GM19467 (cell line): ENCODE measurements at regions not wholly inside any gene's neighbourhood (a gene's known extent, or its start where the extent isn't known, plus 50 kb on each side); places are given as distances from the start of the nearest gene placed in this dataset.
"Not testable (repeated sequence)": the region's sequence is repeated elsewhere in the genome, so short reads cannot be mapped to it uniquely, and the experiment has no call there.

ENCODE experiments used
- ATAC-seq: cut with Tn5 transposase; IDR thresholded peaks from one replicate; pipeline ENCODE4 v1.9.1; 2021; ENCODE audit warnings: mild to moderate bottlenecking, moderate library complexity; ENCODE audit not compliant: unreplicated experiment

GRCh38 chr15:38852188-38852587 is 287.6 kb upstream of the RASGRP1 start:
- not testable (repeated sequence) for ATAC-seq

GRCh38 chr15:38853608-38854007 is 289.0 kb upstream of the RASGRP1 start:
- ATAC-seq = no peak

- ATAC-seq = no peak
Observed at GRCh38 chr15:38854506-38854905, 289.9 kb upstream of the RASGRP1 start.

GRCh38 chr15:38857814-38858213 is 293.2 kb upstream of the RASGRP1 start:
- ATAC-seq = no peak

GRCh38 chr15:38859574-38859973 is 295.0 kb upstream of the RASGRP1 start:
- ATAC-seq = no peak

- ATAC-seq = no peak
Observed at GRCh38 chr15:38860253-38860652, 295.6 kb upstream of the RASGRP1 start.

- ATAC-seq = no peak
Observed at GRCh38 chr15:38860674-38861073, 296.1 kb upstream of the RASGRP1 start.

GRCh38 chr15:38861108-38861507 is 296.5 kb upstream of the RASGRP1 start:
- ATAC-seq = no peak

- ATAC-seq = no peak
Observed at GRCh38 chr15:38862099-38862498, 297.5 kb upstream of the RASGRP1 start.

- no peak for ATAC-seq
Observed at GRCh38 chr15:38863381-38863780, 298.8 kb upstream of the RASGRP1 start.

- ATAC-seq = no peak
Observed at GRCh38 chr15:38864122-38864521, 299.5 kb upstream of the RASGRP1 start.

GRCh38 chr15:38864827-38865581 is 300.4 kb upstream of the RASGRP1 start:
- ATAC-seq = no peak

GRCh38 chr15:38867556-38867955 is 302.9 kb upstream of the RASGRP1 start:
- no peak for ATAC-seq

- no peak for ATAC-seq
Observed at GRCh38 chr15:38868326-38869114, 303.9 kb upstream of the RASGRP1 start.

GRCh38 chr15:38871638-38872037 is 307.0 kb upstream of the RASGRP1 start:
- no peak for ATAC-seq

- ATAC-seq = no peak
Observed at GRCh38 chr15:38872732-38873131, 308.1 kb upstream of the RASGRP1 start.

- no peak for ATAC-seq
Observed at GRCh38 chr15:38873158-38873557, 308.5 kb upstream of the RASGRP1 start.

- no peak for ATAC-seq
Observed at GRCh38 chr15:38874464-38874863, 309.9 kb upstream of the RASGRP1 start.

GRCh38 chr15:38876211-38876610 is 311.6 kb upstream of the RASGRP1 start:
- no peak for ATAC-seq

GRCh38 chr15:38876621-38877020 is 312.0 kb upstream of the RASGRP1 start:
- ATAC-seq = no peak

GRCh38 chr15:38877471-38877870 is 312.9 kb upstream of the RASGRP1 start:
- no peak for ATAC-seq

- no peak for ATAC-seq
Observed at GRCh38 chr15:38878026-38878425, 313.4 kb upstream of the RASGRP1 start.
